ENCODE measurements at regions not wholly inside any gene's neighbourhood (a gene's known extent, or its start where the extent isn't known, plus 50 kb on each side); places are given as distances from the start of the nearest gene placed in this dataset.

- no peak for TF ChIP-seq POLR2AphosphoS2 (conservative IDR thresholded peaks at IDR 0.05; ENCODE audit: low read length)
- TF ChIP-seq FOSL2 (IDR thresholded peaks at IDR 0.05), result no peak
- TF ChIP-seq FOSL2 (CRISPR knock-in tag; IDR thresholded peaks at IDR 0.05), result no peak
- TF ChIP-seq CHD4 (IDR thresholded peaks at IDR 0.05; ENCODE audit: borderline replicate concordance), result no peak
- no peak for TF ChIP-seq POLR2A (IDR thresholded peaks at IDR 0.05; ENCODE audit: low read length)
These were observed 246.7 kb upstream of the G2E3 start (continued) for GRCh38 chr14:30312214-30312613.

GRCh38 chr14:30317729-30318128, 241.2 kb upstream of the G2E3 start:
- Histone ChIP-seq H3K4me2 (no peak overlapping the region), H3K4me3 (no peak overlapping the region), H3K4me1 (no peaks in the 10 kb centered on the region), H3K27ac (no peak overlapping the region), H3K9me3 (no peaks in the 10 kb centered on the region)
- POLR2A ChIA-PET, result no interaction called here
- ATAC-seq (no peak), FAIRE-seq (no peak), DNase-seq (ENCODE audit: low read depth in 1 of 2, low spot score in 1 of 2) (no peak)
- no peak for TF ChIP-seq FOSB (CRISPR knock-in tag; IDR thresholded peaks at IDR 0.05)
- TF ChIP-seq KDM1A (IDR thresholded peaks at IDR 0.05; ENCODE audit: low read depth), result no peak
- no peak for TF ChIP-seq JUN (IDR thresholded peaks at IDR 0.05)
- TF ChIP-seq NPAS2 (CRISPR knock-in tag; IDR thresholded peaks at IDR 0.05; ENCODE audit: borderline replicate concordance), result no peak
- no peak for TF ChIP-seq EHMT2 (IDR thresholded peaks at IDR 0.05; ENCODE audit: low read depth)
- TF ChIP-seq MYC (IDR thresholded peaks at IDR 0.05; ENCODE audit: borderline replicate concordance, low read length), result no peak
- TF ChIP-seq JUNB (IDR thresholded peaks at IDR 0.05), result no peak
- no peak for TF ChIP-seq TFCP2L1 (CRISPR knock-in tag; IDR thresholded peaks at IDR 0.05)
- no peak for TF ChIP-seq RAD21 (conservative IDR thresholded peaks at IDR 0.05 in 1 of 2, IDR thresholded peaks at IDR 0.05 in 1 of 2)
- TF ChIP-seq HOXB5 (CRISPR knock-in tag; IDR thresholded peaks at IDR 0.05), result no peak
- TF ChIP-seq REST (IDR thresholded peaks at IDR 0.05), result no peak
- no peak for TF ChIP-seq PBX3 (IDR thresholded peaks at IDR 0.05)
- TF ChIP-seq ZNF302 (CRISPR knock-in tag; IDR thresholded peaks at IDR 0.05), result no peak
- TF ChIP-seq SREBF2 (IDR thresholded peaks at IDR 0.05), result no peak
- TF ChIP-seq MAZ (IDR thresholded peaks at IDR 0.05; ENCODE audit: borderline replicate concordance, low read depth, low read length), result no peak
- no peak for TF ChIP-seq HMGXB4 (CRISPR knock-in tag; IDR thresholded peaks at IDR 0.05; ENCODE audit: borderline replicate concordance)
- no peak for TF ChIP-seq CBX2 (IDR thresholded peaks at IDR 0.05; ENCODE audit: borderline replicate concordance, low read depth)
- WGBS (ENCODE audit: missing lambda C conversion rate), result 11% methylated on average over 4 of the region's 4 CpGs
- CTCF ChIA-PET, result no interaction called here
